ENCODE measurements at regions not wholly inside any gene's neighbourhood (a gene's known extent, or its start where the extent isn't known, plus 50 kb on each side); places are given as distances from the start of the nearest gene placed in this dataset.
"Not testable (repeated sequence)": the region's sequence is repeated elsewhere in the genome, so short reads cannot be mapped to it uniquely, and the experiment has no call there.

DNA sequence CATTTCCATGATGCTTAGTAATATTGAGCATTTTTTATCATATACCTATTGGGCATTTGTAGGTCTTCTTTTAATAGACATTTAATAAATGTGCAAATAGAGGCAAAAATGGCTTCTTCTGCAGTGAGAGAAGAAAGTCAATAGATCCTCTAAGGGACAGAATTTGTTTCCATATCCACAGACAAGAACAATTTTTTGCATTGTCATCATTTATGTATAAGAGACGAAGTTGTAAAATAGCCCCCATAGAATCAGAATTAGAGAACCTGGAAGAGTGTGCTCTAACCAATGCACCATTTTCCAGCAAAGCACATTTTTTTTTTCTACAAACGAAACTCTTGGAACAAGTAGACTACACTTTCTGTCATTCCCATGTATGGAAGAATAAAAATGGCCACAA lies 365.1 kb upstream of the PDE3A start:
- DNase-seq: no peak

DNA sequence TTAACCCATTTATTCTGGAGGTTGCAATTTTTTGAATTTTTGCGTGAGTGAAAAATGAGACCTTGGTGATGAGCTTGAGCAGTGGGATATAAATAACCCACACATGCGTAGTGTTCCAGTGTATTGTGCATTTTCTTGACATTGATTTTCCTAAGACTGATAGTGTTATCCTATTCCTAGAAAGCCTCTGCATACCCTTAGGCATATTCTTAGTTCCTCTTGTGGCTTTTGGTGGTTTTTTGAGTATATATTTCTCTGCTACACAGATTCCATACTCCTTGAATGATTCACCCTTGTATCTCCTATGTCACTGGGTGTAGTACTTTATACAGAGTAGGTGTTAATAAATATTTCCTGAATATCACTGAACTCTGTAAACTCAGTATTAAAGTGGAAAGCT lies 363.4 kb upstream of the PDE3A start:
- DNase-seq: no peak

DNA sequence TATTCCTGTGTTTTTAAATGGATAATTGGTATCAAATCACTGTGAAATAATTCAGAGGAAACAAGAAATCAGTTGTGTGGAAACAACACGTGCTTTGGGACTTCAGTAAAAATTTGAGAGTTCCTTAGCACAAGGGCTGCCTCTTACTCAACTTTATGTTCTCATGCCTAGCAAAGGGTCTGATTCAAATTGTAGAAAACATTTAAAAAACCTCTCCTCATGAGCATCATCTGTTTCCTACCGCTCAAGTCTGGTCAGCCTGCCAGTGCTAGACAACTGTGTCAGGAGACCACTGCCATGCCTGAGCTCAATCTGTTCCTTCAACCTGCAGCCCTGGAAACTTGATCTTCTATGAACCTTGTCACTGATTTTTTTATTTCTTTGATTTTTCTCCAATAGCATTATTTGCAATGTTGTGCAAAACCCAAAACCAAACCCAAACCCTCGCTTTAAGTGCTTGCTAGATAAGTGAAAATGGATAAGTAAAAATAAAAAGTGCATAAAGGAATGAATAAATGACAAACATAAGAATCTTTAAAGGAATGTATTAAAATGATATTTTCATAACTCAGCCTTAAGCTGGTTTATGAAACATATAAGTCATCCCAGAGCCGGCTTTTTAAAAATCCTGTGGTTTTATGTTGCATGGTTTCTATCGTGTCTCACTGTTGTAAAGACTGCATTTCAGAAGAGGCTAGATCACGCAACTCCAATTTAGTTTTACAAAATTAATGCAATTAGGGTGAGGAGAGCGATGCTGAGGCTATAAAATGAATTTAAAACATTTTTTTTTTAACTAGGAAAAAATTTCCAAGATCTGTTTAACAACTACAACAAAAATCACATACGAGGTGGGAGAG lies 361.2 kb upstream of the PDE3A start:
- no peak for DNase-seq

- not testable (repeated sequence) for DNase-seq
Observed at GRCh38 chr12:20009965-20010364, 358.4 kb upstream of the PDE3A start.

- DNase-seq: no peak
Observed at GRCh38 chr12:20011200-20011599, 357.1 kb upstream of the PDE3A start.

DNA sequence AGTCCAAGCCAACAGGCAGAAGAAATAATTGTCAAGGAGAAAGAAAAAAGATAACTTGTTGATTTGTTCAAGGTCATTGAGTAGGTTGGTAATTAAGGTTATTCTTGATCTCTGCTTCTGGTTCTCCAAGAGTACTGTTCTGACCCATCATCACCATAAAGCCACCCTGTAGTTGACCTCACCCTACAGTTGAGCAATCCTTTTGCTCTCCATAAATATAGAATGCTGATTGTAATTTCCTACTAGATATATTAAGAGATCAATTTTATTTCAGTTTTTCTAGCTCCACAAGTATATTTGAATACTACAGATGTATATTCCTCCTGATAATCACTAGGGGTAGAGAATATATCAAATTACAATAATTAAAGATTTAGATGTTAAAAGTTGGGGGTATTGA lies 350.5 kb upstream of the PDE3A start:
- DNase-seq: no peak

DNA sequence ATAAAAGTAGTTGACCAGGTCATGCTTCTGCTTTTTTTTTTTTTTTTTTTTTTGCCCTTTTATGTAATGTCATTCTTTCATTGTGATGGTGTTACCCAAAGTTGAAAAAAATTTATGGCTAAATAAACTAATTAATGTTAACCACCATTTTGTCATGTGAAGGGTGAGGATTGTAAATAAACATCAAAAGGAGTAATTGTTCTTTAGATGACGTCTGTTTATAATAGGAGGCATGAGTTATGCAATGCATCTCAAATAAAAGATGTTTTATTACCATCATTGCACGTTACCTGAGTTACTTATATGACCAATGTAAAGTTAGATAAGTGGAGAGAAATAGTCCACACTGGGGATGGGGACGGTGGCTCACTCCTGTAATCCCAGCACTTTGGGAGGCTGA lies 349.9 kb upstream of the PDE3A start:
- no peak for DNase-seq

DNA sequence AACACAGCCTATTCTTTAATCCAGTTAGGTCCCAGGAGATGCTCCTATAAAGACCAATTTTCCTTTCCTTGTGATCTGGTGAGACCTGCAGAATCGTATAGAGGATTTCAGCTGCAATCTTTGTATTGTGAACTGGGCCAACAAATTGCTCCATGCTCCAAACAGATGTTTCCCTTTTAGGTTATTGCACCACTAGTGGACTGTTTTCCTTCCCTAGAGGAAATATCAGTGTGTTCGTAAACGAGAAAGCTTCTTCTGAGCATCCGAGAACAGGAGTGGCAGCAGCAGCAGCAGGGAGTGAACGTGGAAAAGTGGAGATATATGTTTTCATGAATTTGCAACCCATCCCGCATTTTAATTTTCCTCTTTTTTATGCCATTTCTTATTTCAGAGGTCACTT lies 344.1 kb upstream of the PDE3A start:
- no peak for DNase-seq

DNA sequence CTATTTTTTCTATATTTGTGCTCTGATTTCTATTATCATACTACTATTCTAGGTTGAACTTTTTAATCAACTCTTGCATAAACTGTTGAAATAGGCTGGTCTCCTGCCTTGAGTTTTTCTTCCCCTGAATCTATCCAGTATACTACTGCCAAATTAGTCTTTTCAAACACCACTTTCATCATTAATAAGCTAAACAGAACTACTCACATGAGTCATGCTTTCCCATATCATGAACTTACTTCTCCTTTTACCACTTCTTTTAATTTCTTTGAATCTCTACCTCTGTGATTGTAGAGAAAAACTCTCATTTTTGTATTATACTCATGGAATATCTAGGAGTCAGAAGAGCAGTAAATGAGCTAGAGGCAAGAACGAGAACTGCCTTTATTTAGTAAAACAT lies 340.3 kb upstream of the PDE3A start:
- no peak for DNase-seq

- DNase-seq: no peak
Observed at GRCh38 chr12:20030826-20031225, 337.5 kb upstream of the PDE3A start.

DNA sequence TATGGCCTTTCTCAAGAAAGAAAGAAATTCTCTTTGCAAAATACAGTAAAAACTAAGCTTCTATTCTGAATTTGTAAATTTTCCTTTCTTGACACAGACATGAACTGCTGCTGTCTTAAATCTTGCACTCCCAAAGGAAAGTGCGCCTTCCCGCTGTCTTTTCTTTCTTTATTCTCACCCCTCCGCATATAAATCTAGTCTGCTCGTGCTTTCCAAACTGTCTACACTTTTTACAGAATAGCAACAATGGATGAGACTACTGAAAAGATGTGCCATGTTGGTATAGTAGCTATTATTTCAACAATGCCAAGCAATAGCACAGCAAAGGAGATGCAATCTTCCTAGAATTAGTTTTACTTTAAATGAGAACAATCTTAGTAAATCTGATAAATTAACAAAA lies 328.8 kb upstream of the PDE3A start:
- no peak for DNase-seq

DNA sequence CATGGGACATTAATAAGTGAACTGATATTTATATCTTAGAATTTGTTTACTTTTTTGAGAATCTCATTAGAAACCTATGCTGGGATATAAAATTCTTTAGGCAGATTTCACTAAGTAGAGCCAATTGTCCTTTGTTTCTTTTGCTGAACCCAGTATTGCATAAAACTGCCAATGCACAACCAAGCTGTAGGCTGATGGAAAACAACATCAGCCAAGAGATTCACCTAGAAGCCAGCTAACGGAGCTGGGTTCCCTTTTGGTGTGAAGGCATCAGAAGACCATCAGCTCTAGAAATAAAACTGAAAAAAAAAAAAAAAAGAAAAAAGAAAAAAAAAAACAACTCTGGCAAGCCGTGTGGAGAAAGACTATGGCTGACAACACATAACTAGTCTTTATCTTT lies 328.2 kb upstream of the PDE3A start:
- DNase-seq: no peak

DNA sequence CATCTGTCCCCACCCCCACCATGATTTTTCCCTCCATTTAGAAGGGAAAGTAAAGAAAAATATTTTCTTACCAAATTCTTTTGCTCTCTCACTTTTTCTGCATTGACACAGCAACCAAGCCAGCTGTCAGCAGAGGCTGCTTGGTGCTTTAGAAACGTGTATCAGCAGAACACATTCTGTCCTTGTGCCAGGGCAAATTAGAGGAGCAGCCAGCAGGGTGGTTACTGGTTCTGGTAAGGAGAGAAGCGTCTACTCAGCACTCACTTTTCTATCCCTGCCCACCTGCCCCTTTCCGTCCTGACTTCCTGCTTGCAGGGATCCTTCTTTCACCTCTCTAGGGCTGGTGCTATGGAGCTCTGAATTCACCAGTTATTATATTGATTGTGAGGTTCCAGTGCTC lies 327.5 kb upstream of the PDE3A start:
- DNase-seq: no peak

DNA sequence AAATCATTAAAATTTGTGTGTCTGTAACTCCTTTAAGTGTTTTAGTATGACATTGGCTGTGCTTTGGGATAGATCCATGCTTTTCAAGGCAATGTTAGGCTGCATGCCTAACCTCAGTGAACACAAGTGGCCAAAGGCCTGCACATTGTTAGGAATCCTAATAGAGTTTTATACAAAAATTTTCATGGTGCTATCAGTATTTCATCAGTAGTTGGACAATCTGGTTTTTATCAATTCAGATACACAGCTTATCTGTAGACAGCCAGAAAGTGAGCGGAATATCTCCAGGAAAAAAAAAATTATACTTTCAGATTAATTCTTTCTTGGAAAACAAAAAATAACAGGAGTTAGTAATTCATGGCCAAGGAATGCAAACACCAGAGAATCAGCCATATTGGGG lies 324.0 kb upstream of the PDE3A start:
- DNase-seq: no peak

DNA sequence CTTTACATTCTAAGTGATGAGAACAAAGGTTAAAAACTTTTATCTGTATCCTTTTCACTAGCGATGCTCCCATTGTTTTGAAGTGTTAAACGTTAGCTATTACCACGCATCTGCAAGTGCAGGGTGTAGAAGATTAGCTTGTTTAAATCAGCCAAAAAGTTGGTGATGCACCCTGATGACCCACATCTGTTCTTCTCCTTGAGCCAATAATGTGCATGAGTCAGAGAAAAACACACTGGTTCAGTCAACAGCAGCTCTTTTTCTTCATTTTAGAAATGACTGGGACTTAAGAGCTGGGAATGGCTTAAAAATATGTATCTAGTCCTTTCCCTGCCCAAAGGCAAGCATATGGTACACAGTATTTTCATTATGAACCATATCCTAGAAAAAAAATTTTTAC lies 323.5 kb upstream of the PDE3A start:
- no peak for DNase-seq

DNA sequence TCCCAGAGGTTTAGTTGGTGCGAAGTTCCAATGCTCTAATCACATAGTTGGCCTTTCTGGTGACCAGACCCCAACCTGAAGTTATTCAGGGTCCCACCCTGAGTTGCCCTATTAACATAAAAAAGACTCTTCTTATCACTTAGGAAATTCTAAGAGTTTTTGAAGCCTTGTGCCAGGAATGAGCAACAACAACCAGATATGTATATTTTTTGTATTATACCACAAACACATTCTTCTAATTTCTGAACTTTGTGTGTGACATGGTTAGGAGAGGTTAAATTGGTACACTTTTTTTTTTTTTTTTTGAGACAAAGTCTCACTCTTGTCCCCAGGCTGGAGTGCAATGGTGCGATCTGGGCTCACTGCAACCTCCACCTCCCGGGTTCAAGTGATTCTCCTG lies 320.4 kb upstream of the PDE3A start:
- DNase-seq: no peak

- no peak for DNase-seq
Observed at GRCh38 chr12:20050221-20050620, 318.1 kb upstream of the PDE3A start.

GRCh38 chr12:20053782-20054181 lies 314.6 kb upstream of the PDE3A start:
- DNase-seq: no peak

- DNase-seq: no peak
Observed at GRCh38 chr12:20055856-20056255, 312.5 kb upstream of the PDE3A start.

- no peak for DNase-seq
Observed at GRCh38 chr12:20057398-20057797, 310.9 kb upstream of the PDE3A start.

DNA sequence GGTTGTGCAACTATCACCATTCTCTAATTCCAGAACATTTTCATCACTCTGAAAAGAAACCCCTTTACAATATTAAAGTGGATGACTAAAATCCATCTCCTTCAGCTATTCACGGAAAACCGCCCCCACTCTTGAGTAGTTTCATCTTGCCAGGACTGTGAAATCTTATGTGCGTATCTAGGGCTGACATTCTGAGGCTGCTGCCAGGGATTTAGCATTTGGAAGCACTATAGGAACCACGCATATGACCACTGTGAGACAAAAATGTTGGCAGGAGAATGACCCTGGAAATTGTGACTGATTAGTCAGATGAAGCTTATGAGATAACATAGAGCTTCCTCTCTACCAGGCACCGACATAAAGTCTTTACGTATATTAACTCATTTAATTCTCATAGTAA lies 305.2 kb upstream of the PDE3A start:
- no peak for DNase-seq

DNA sequence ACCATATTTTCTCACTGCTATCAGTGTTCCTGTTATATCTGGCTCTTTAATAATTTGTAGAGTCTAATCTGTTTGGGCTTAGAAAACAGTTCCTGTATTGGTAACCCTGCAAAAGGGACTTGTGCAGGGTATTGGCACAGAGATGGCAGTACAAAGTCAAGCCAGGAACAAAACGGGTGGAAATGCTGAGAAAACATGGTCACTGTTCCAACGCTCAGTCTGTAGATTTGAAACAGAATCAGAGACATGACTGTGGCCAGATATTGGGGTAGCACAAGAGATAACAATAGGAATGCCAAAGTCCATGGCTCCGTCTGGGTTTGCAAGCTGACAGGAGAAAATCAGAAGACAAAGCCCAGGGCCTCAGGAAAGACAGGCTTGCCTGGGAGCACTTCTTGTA lies 290.7 kb upstream of the PDE3A start:
- no peak for DNase-seq

- no peak for DNase-seq
Observed at GRCh38 chr12:20089077-20089476, 279.3 kb upstream of the PDE3A start.

GRCh38 chr12:20093190-20093810 lies 275.0 kb upstream of the PDE3A start:
- DNase-seq: not testable (repeated sequence)

DNA sequence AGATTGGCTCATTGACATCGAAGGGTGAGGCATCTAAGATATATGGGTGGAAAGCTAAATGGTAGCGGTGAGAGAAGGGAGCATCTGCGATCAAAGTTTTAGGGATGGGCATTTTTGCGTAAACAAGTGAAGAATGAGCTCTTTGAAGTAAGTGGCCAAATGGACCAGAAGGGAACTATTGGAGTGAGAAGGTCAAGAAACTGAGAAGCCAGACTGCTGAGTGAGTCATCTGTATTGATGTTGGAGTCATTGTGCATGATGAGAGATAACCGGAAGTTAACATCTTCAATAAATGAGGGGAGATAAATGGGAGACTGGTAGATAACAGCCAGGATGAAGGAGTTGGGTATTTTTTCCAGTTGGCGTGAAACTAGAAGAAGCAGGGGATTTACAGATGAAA lies 271.9 kb upstream of the PDE3A start:
- DNase-seq: no peak
